CD14-positive monocyte (primary cell): ENCODE measurements at regions not wholly inside any gene's neighbourhood (a gene's known extent, or its start where the extent isn't known, plus 50 kb on each side); places are given as distances from the start of the nearest gene placed in this dataset.
"Not testable (repeated sequence)": the region's sequence is repeated elsewhere in the genome, so short reads cannot be mapped to it uniquely, and the experiment has no call there.

Experiments used
- DNase-seq, 3 donors: peaks; one replicate each; pipeline ENCODE4 v3.0.0-alpha.2; 2011 to 2022
- H2AFZ ChIP-seq: 2 replicates; pipeline ENCODE4 v1.6.0; 2012; ENCODE audit warnings: mild to moderate bottlenecking, low read depth, low read length, inconsistent platforms; ENCODE audit not compliant: insufficient read depth, poor library complexity, severe bottlenecking
- H3K27ac ChIP-seq, 2 donors: 1 replicate in 1 of 2; 2 replicates in 1 of 2; pipeline ENCODE4 v1.5.1; 2012 to 2013; ENCODE audit warnings: low read length in 2 of 2, control low read depth in 1 of 2, inconsistent platforms in 1 of 2, low read depth in 1 of 2, mild to moderate bottlenecking in 1 of 2
- H3K27me3 ChIP-seq, 2 donors: one replicate each; pipeline versions ENCODE4 v1.6.0 to v1.6.1; 2011 to 2013; ENCODE audit warnings: low read length in 2 of 2; ENCODE audit not compliant: control insufficient read depth in 2 of 2, insufficient read depth in 2 of 2
- H3K36me3 ChIP-seq, 2 donors: replicated peaks in 1 of 2; 1 replicate in 1 of 2; 2 replicates in 1 of 2; pipeline versions ENCODE4 v1.5.1 to v1.6.1; 2012 to 2013; ENCODE audit warnings: low read length in 2 of 2, control low read depth in 1 of 2, inconsistent platforms in 1 of 2, mild to moderate bottlenecking in 1 of 2; ENCODE audit not compliant: insufficient read depth in 2 of 2, control insufficient read depth in 1 of 2
- H3K4me1 ChIP-seq, 2 donors: 1 replicate in 1 of 2; 2 replicates in 1 of 2; pipeline versions ENCODE4 v1.5.1 to v1.6.1; 2012 to 2013; ENCODE audit warnings: low read length in 2 of 2, control low read depth in 1 of 2, inconsistent platforms in 1 of 2, mild to moderate bottlenecking in 1 of 2, moderate library complexity in 1 of 2; ENCODE audit not compliant: insufficient read depth in 2 of 2, control insufficient read depth in 1 of 2
- H3K4me2 ChIP-seq: replicated peaks from 2 replicates; pipeline ENCODE3; 2012; ENCODE audit warnings: low read length, moderate library complexity, mild to moderate bottlenecking; ENCODE audit not compliant: poor library complexity, severe bottlenecking; ENCODE audit errors: extremely low read depth
- H3K4me3 ChIP-seq, 3 experiments: fragments of 200-600 bp in 1 of 3; sonication (generic) in 1 of 3; replicated peaks in 1 of 3; 1 replicate in 2 of 3; 2 replicates in 1 of 3; pipeline ENCODE4 v1.5.1; 2011 to 2013; ENCODE audit warnings: low read length in 3 of 3, mild to moderate bottlenecking in 3 of 3, control low read depth in 2 of 3, low read depth in 2 of 3, inconsistent platforms in 1 of 3, moderate library complexity in 1 of 3
- H3K79me2 ChIP-seq: 2 replicates; pipeline ENCODE4 v1.6.0; 2012; ENCODE audit warnings: mild to moderate bottlenecking, control low read depth, inconsistent platforms, low read length, moderate library complexity; ENCODE audit not compliant: insufficient read depth
- H3K9ac ChIP-seq: 2 replicates; pipeline ENCODE4 v1.6.0; 2017; ENCODE audit warnings: low read length, mild to moderate bottlenecking; ENCODE audit not compliant: insufficient read depth, poor library complexity, severe bottlenecking
- H3K9me3 ChIP-seq, 2 donors: replicated peaks in 1 of 2; 1 replicate in 1 of 2; 2 replicates in 1 of 2; pipeline versions ENCODE4 v1.5.1 to v1.6.1; 2012 to 2013; ENCODE audit warnings: low read length in 2 of 2, control low read depth in 1 of 2; ENCODE audit not compliant: control insufficient read depth in 1 of 2, insufficient read depth in 1 of 2
- H4K20me1 ChIP-seq: 2 replicates; pipeline ENCODE4 v1.6.0; 2012; ENCODE audit warnings: mild to moderate bottlenecking, low read length, control low read depth, moderate library complexity; ENCODE audit not compliant: insufficient read depth
- H3K27ac Mint-ChIP-seq, 7 donors: one replicate each; pipeline ENCODE4 v1.8.0; 2020; ENCODE audit warnings: mild to moderate bottlenecking in 7 of 7, mixed read lengths in 7 of 7, moderate library complexity in 6 of 7, inconsistent platforms in 2 of 7
- H3K27me3 Mint-ChIP-seq, 3 donors: one replicate each; pipeline ENCODE4 v1.8.0; 2021 to 2022; ENCODE audit warnings: low read depth in 3 of 3, mild to moderate bottlenecking in 3 of 3, mixed read lengths in 3 of 3, moderate library complexity in 3 of 3, inconsistent platforms in 1 of 3
- H3K36me3 Mint-ChIP-seq, 2 donors: one replicate each; pipeline ENCODE4 v1.8.0; 2020; ENCODE audit warnings: mixed read lengths in 2 of 2, inconsistent platforms in 1 of 2, mild to moderate bottlenecking in 1 of 2
- H3K4me1 Mint-ChIP-seq: one replicate; pipeline ENCODE4 v1.8.0; 2020; ENCODE audit warnings: mild to moderate bottlenecking, mixed read lengths
- H3K4me3 Mint-ChIP-seq, 2 donors: one replicate each; pipeline ENCODE4 v1.8.0; 2020; ENCODE audit warnings: mild to moderate bottlenecking in 2 of 2, mixed read lengths in 2 of 2, moderate library complexity in 1 of 2
- H3K9me3 Mint-ChIP-seq, 7 donors: one replicate each; pipeline ENCODE4 v1.8.0; 2020 to 2022; ENCODE audit warnings: mixed read lengths in 7 of 7, mild to moderate bottlenecking in 6 of 7, moderate library complexity in 6 of 7, inconsistent platforms in 2 of 7
- WGBS: methylation state at CpG from one replicate; pipeline ENCODE4 v1.1.5; 2013; ENCODE audit warnings: missing lambda C conversion rate; ENCODE audit not compliant: insufficient coverage; 5-methylcytosine and 5-hydroxymethylcytosine counted together
- intact Hi-C, 2 donors: fragments of 100-400 bp; cut with micrococcal nuclease; formaldehyde crosslinking; loops; one replicate each; pipeline versions ENCODE4 v1.15.0 to v1.15.1; 2023
- TF ChIP-seq, protein P1 (sequence below): fragments of 200-600 bp; IDR thresholded peaks from one replicate; pipeline ENCODE4 v1.8.0; 2022; ENCODE audit warnings: antibody characterized with exemption, mild to moderate bottlenecking

DNA sequence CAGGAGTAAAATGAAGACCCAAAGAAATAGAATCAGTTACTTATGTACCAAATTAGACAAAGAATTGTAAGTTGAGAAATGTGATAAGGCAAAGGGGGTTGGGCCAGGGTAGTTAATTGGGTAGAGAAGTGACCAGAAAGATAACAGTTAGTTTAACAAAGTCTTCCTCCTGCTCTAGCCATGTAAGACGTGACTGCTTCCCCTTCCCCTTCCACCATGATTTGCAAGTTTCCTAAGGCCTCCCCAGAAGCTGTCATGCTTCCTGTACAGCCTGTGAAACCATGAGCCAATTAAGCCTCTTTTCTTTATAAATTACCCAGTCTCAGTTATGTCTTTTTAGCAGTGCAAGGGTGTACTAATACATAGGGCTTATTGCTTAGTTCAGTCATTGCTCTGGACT is 142.0 kb upstream of the PDE4B start:
- intact Hi-C loops = no loop called here
- H3K4me2 ChIP-seq = no peak overlapping the region
- 0% methylated on average over 1 of the region's 1 CpG for WGBS
- peaks cover 27 to 57% (median 42%) of the 10 kb centered on the region in 7 donors for H3K9me3 Mint-ChIP-seq
- H3K9ac ChIP-seq = no peak overlapping the region
- H4K20me1 ChIP-seq = no peaks in the 10 kb centered on the region
- no peak overlapping the region for H3K4me3 ChIP-seq
- no peaks in the 10 kb centered on the region for H3K36me3 Mint-ChIP-seq
- no peak overlapping the region for H2AFZ ChIP-seq
- TF ChIP-seq, protein P1, sequence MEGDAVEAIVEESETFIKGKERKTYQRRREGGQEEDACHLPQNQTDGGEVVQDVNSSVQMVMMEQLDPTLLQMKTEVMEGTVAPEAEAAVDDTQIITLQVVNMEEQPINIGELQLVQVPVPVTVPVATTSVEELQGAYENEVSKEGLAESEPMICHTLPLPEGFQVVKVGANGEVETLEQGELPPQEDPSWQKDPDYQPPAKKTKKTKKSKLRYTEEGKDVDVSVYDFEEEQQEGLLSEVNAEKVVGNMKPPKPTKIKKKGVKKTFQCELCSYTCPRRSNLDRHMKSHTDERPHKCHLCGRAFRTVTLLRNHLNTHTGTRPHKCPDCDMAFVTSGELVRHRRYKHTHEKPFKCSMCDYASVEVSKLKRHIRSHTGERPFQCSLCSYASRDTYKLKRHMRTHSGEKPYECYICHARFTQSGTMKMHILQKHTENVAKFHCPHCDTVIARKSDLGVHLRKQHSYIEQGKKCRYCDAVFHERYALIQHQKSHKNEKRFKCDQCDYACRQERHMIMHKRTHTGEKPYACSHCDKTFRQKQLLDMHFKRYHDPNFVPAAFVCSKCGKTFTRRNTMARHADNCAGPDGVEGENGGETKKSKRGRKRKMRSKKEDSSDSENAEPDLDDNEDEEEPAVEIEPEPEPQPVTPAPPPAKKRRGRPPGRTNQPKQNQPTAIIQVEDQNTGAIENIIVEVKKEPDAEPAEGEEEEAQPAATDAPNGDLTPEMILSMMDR = no peak
- H3K27ac ChIP-seq = no peak overlapping the region
- H3K4me3 Mint-ChIP-seq = no peak overlapping the region
- H3K27me3 Mint-ChIP-seq = peaks cover 1 to 2% (median 2%) of the 10 kb centered on the region in 3 donors
- DNase-seq = no peak
- H3K79me2 ChIP-seq = no peaks in the 10 kb centered on the region
- H3K4me1 Mint-ChIP-seq = no peaks in the 10 kb centered on the region
- H3K36me3 ChIP-seq = no peaks in the 10 kb centered on the region
- no peaks in the 10 kb centered on the region for H3K4me1 ChIP-seq
- H3K27me3 ChIP-seq = no peaks in the 10 kb centered on the region
- peaks cover 21 to 32% of the 10 kb centered on the region in 2 donors for H3K9me3 ChIP-seq
- H3K27ac Mint-ChIP-seq = no peak overlapping the region

DNA sequence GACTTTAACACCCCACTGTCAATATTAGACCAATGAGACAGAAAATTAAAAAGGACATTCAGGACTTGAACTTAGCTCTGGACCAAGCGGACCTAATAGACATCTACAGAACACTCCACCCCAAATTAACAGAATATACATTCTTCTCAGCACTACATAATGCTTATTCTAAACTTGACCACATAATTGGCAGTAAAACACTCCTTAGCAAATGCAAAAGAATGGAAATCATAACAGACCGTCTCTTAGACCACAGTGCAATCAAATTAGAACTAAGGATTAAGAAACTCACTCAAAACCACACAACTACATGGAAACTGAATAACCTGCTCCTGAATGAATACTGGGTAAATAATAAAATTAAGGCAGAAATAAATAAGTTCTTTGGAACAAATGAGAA is 138.2 kb upstream of the PDE4B start:
- H2AFZ ChIP-seq, H3K4me1 Mint-ChIP-seq, H3K36me3 ChIP-seq, H3K4me2 ChIP-seq, H3K27ac Mint-ChIP-seq, H3K9ac ChIP-seq, H3K4me3 Mint-ChIP-seq, DNase-seq, H3K79me2 ChIP-seq, H3K36me3 Mint-ChIP-seq, intact Hi-C loops, H4K20me1 ChIP-seq, H3K27ac ChIP-seq, H3K27me3 Mint-ChIP-seq, H3K4me3 ChIP-seq, H3K4me1 ChIP-seq, H3K27me3 ChIP-seq: not testable (repeated sequence)
- 71% methylated on average over 1 of the region's 2 CpGs for WGBS
- peaks cover 16 to 25% of the 10 kb centered on the region in 2 donors for H3K9me3 ChIP-seq
- peaks cover 10 to 38% (median 22%) of the 10 kb centered on the region in 7 donors for H3K9me3 Mint-ChIP-seq

DNA sequence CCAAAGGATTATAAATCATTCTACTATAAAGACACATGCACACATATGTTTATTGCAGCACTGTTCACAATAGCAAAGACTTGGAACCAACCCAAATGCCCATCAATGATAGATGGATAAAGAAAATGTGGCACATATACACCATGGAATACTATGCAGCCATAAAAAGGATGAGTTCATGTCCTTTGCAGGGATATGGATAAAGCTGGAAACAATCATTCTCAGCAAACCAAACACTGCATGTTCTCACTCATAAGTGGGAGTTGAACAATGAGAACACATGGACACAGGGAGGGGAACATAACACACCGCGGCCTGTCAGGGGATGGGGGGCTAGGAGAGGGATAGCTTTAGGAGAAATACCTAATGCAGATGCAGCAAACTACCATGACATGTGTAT is 135.1 kb upstream of the PDE4B start:
- H3K4me3 ChIP-seq, H3K36me3 Mint-ChIP-seq, H3K27ac Mint-ChIP-seq, H3K36me3 ChIP-seq, H3K4me2 ChIP-seq, H3K4me1 Mint-ChIP-seq, H3K79me2 ChIP-seq, H3K9ac ChIP-seq, H3K4me1 ChIP-seq, H3K9me3 ChIP-seq, H2AFZ ChIP-seq, H3K4me3 Mint-ChIP-seq, H3K27me3 ChIP-seq, intact Hi-C loops, DNase-seq, H4K20me1 ChIP-seq, H3K27me3 Mint-ChIP-seq, H3K27ac ChIP-seq: not testable (repeated sequence)
- peaks cover 2 to 21% (median 9%) of the 10 kb centered on the region in 7 donors for H3K9me3 Mint-ChIP-seq
- WGBS = no CpG with 5 or more reads among the region's 2 CpGs
